ENCODE measurements at regions not wholly inside any gene's neighbourhood (a gene's known extent, or its start where the extent isn't known, plus 50 kb on each side); places are given as distances from the start of the nearest gene placed in this dataset.

DNA sequence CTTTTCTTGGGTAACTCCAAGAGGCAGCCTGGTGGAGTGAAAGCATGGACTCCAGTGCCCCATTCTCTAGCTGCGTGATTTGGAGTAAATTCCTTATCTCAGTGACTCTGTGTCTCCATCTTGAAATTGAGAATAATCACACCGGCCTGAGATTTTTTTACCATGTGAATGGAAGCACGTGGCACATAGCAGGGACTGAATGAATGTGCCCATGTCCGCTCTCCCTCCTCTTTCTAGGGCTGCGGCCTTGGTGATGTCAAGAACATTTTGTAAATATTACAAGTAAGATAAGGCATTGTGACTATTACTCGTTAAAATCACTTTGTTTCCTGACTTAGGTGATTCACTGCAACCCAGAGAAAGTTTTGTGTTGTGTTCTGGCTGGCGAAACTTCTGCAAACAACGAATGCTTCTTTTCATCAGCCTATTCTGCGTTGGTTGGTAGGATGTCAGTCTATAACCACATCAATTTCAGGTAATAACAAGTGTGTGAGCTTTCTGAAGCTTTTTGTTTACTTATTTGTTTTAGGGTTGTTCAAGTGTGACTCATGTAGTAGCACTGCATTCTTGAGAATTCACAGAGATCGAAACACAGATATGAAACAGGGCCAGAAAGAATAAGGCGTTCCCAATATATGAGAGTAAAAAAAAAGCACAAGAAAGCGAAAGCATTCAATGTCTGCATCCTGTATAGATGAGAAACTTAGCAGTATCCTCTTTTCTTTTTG lies 135.7 kb upstream of the SLC45A1 start:
- no peak overlapping the region for H2BK5ac ChIP-seq (ENCODE audit: low read depth, low read length, poor library complexity, severe bottlenecking)
- no peak overlapping the region for H2AK5ac ChIP-seq (ENCODE audit: low read depth, low read length)
- H3K4me1 ChIP-seq (ENCODE audit: control insufficient read depth, insufficient read depth, low read length) = peaks cover 4% of the 10 kb centered on the region; the same call in 1 of the 2 replicates
- H3K18ac ChIP-seq (ENCODE audit: low read depth, low read length) = no peak overlapping the region
- no peak overlapping the region for H4K5ac ChIP-seq (ENCODE audit: low read depth, low read length)
- H3K14ac ChIP-seq (replicated peaks; ENCODE audit: low read depth, low read length) = no peak overlapping the region
- H2BK120ac ChIP-seq (ENCODE audit: low read depth, low read length) = 0 out of 2 replicates have a peak overlapping the region, but pooled peaks have one; percentile 19
- H2BK15ac ChIP-seq (ENCODE audit: low read depth, low read length) = 0 out of 3 replicates have a peak overlapping the region, but pooled peaks have one; percentile 21
- POLR2A ChIA-PET (ENCODE audit: unreplicated experiment) = no interaction called here
- no peak overlapping the region for H2AFZ ChIP-seq (replicated peaks; ENCODE audit: low read length, poor library complexity)
- TF ChIP-seq MAFK (IDR thresholded peaks at IDR 0.05; ENCODE audit: low read depth, low read length) (no peak), MAZ (IDR thresholded peaks at IDR 0.05; ENCODE audit: borderline replicate concordance, low read depth, low read length) (no peak), MXI1 (IDR thresholded peaks at IDR 0.05; ENCODE audit: borderline replicate concordance, low read depth, low read length) (no peak), CEBPB (IDR thresholded peaks at IDR 0.05; ENCODE audit: low read depth, low read length) (no peak), ELK1 (IDR thresholded peaks at IDR 0.05; ENCODE audit: borderline replicate concordance, low read depth, low read length) (no peak), CHD1 (IDR thresholded peaks at IDR 0.05; ENCODE audit: low read depth, low read length) (no peak), RFX5 (IDR thresholded peaks at IDR 0.05; ENCODE audit: low read depth, low read length) (no peak), FOS (IDR thresholded peaks at IDR 0.05; ENCODE audit: low read depth, low read length) (no peak), NFE2L2 (IDR thresholded peaks at IDR 0.05; ENCODE audit: low read depth, low read length) (no peak), SMC3 (IDR thresholded peaks at IDR 0.05; ENCODE audit: low read depth, low read length) (no peak), POLR2A (IDR thresholded peaks at IDR 0.05; ENCODE audit: low read depth, low read length) (no peak)
- TF ChIP-seq, protein P1, sequence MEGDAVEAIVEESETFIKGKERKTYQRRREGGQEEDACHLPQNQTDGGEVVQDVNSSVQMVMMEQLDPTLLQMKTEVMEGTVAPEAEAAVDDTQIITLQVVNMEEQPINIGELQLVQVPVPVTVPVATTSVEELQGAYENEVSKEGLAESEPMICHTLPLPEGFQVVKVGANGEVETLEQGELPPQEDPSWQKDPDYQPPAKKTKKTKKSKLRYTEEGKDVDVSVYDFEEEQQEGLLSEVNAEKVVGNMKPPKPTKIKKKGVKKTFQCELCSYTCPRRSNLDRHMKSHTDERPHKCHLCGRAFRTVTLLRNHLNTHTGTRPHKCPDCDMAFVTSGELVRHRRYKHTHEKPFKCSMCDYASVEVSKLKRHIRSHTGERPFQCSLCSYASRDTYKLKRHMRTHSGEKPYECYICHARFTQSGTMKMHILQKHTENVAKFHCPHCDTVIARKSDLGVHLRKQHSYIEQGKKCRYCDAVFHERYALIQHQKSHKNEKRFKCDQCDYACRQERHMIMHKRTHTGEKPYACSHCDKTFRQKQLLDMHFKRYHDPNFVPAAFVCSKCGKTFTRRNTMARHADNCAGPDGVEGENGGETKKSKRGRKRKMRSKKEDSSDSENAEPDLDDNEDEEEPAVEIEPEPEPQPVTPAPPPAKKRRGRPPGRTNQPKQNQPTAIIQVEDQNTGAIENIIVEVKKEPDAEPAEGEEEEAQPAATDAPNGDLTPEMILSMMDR (conservative IDR thresholded peaks at IDR 0.05; ENCODE audit: low read depth, low read length) = no peak
- DNase-seq (peak; percentile 50), ATAC-seq (ENCODE audit: low read depth) (no peak)
- no CpG with 5 or more reads among the region's 12 CpGs for WGBS, 2 experiments (ENCODE audit: extremely low coverage in 2 of 2, insufficient read length in 1 of 2)
- intact Hi-C loops (cut with micrococcal nuclease) (no loop called here), in situ Hi-C loops (cut with MboI; ENCODE audit: low sequenced_read_pairs) (no loop called here), dilution Hi-C loops (cut with HindIII; ENCODE audit: low sequenced_read_pairs, unreplicated experiment) (no loop called here)
- no peaks in the 10 kb centered on the region for H3K27me3 ChIP-seq (ENCODE audit: control insufficient read depth, insufficient read depth, low read length)
- BruUV-seq (replicated peaks) = no TSS peak
- no peak overlapping the region for H3K4me2 ChIP-seq (ENCODE audit: low read depth, low read length)
- no peak overlapping the region; the same call in 1 of the 2 replicates for H2BK20ac ChIP-seq (ENCODE audit: low read depth, low read length)
- no peak overlapping the region for H2AK9ac ChIP-seq (replicated peaks; ENCODE audit: low read depth, low read length, poor library complexity)
- no peak overlapping the region for H3K23ac ChIP-seq (ENCODE audit: low read depth, low read length)
- H3K4ac ChIP-seq (ENCODE audit: low read depth, low read length) = no peak overlapping the region
- no peak overlapping the region for H3K27ac ChIP-seq (ENCODE audit: insufficient read depth, low read length)
- no peak overlapping the region for H3K9ac ChIP-seq (ENCODE audit: low read depth, low read length)
- peaks cover 10% of the 10 kb centered on the region for H3K9me3 ChIP-seq (ENCODE audit: control insufficient read depth, insufficient read depth, low read length)
- no peak overlapping the region for H3K56ac ChIP-seq (ENCODE audit: extremely low read depth, insufficient read depth, low read length)
- no peak overlapping the region for H3K4me3 ChIP-seq (ENCODE audit: insufficient read depth, low read depth, low read length)
- CTCF ChIA-PET = no interaction called here
- H4K91ac ChIP-seq (ENCODE audit: insufficient read depth, low read depth, low read length) = no peak overlapping the region
- no peaks in the 10 kb centered on the region for H3K79me1 ChIP-seq (ENCODE audit: low read depth in 1 of 2, low read length in 2 of 2)
- no peak overlapping the region for H4K8ac ChIP-seq (ENCODE audit: low read depth in 2 of 2, low read length in 2 of 2)
- no peaks in the 10 kb centered on the region for H4K20me1 ChIP-seq (ENCODE audit: insufficient read depth, low read length)
- H3K9me1 ChIP-seq (ENCODE audit: insufficient read depth, low read length) = no peaks in the 10 kb centered on the region; the same call in 1 of the 2 replicates
- H3K36me3 ChIP-seq (ENCODE audit: control insufficient read depth, insufficient read depth, low read length) = no peaks in the 10 kb centered on the region
